Naive B cell (primary cell): ENCODE measurements at regions not wholly inside any gene's neighbourhood (a gene's known extent, or its start where the extent isn't known, plus 50 kb on each side); places are given as distances from the start of the nearest gene placed in this dataset.

Experiments
- ATAC-seq, 2 donors: fragments of 150-1000 bp; cut with Tn5 transposase; 2 replicates each; pipeline ENCODE4 v1.10.0; 2021; ENCODE audit warnings: low read depth in 2 of 2, mild to moderate bottlenecking in 2 of 2, moderate library complexity in 2 of 2
- DNase-seq: peaks from one replicate; pipeline ENCODE4 v3.0.0; 2022
- H3K27ac Mint-ChIP-seq, 6 donors: one replicate each; pipeline ENCODE4 v1.8.0; 2020 to 2022; ENCODE audit warnings: mild to moderate bottlenecking in 6 of 6, mixed read lengths in 6 of 6, moderate library complexity in 5 of 6, inconsistent platforms in 2 of 6
- H3K27me3 Mint-ChIP-seq, 3 donors: one replicate each; pipeline ENCODE4 v1.8.0; 2021 to 2022; ENCODE audit warnings: mixed read lengths in 3 of 3, mild to moderate bottlenecking in 1 of 3
- H3K36me3 Mint-ChIP-seq, 2 donors: one replicate each; pipeline ENCODE4 v1.8.0; 2020 to 2022; ENCODE audit warnings: mixed read lengths in 2 of 2, inconsistent platforms in 1 of 2, mild to moderate bottlenecking in 1 of 2
- H3K4me1 Mint-ChIP-seq, 3 donors: one replicate each; pipeline ENCODE4 v1.8.0; 2020 to 2022; ENCODE audit warnings: mixed read lengths in 3 of 3, inconsistent platforms in 1 of 3, mild to moderate bottlenecking in 1 of 3, moderate library complexity in 1 of 3
- H3K4me3 Mint-ChIP-seq, 8 donors: one replicate each; pipeline ENCODE4 v1.8.0; 2020 to 2022; ENCODE audit warnings: mild to moderate bottlenecking in 8 of 8, mixed read lengths in 8 of 8, moderate library complexity in 8 of 8, inconsistent platforms in 2 of 8
- H3K9me3 Mint-ChIP-seq, 7 donors: one replicate each; pipeline ENCODE4 v1.8.0; 2020 to 2022; ENCODE audit warnings: mixed read lengths in 7 of 7, mild to moderate bottlenecking in 5 of 7, inconsistent platforms in 2 of 7, moderate library complexity in 1 of 7

DNA sequence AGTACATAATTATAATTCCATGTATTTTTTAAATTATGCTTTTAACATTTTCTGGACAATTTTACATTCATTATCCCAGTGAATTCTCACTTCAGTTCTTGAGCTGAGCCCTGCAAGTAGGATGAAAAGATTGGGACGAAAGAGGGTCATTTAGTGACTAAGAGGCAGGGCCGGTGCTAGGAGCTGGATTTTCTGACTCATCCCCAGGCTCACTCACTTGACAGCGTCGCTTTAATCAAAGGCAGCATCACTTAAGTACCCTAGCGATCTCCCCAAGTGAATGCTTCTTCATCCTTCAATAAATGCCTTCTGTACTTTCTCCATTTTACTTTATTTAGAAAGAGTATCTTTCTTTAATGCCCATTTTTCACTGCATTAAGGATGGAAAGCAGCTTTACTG lies 263.6 kb downstream of the HS3ST1 start:
- DNase-seq = no peak
- Mint-ChIP-seq H3K36me3 (no peaks in the 10 kb centered on the region), H3K9me3 (peaks cover 0 to 4% (median 0%) of the 10 kb centered on the region in 7 donors), H3K4me1 (peaks cover 0 to 8% (median 6%) of the 10 kb centered on the region in 3 donors), H3K27me3 (no peaks in the 10 kb centered on the region), H3K4me3 (no peak overlapping the region), H3K27ac (no peak overlapping the region)
- no peak for ATAC-seq

DNA sequence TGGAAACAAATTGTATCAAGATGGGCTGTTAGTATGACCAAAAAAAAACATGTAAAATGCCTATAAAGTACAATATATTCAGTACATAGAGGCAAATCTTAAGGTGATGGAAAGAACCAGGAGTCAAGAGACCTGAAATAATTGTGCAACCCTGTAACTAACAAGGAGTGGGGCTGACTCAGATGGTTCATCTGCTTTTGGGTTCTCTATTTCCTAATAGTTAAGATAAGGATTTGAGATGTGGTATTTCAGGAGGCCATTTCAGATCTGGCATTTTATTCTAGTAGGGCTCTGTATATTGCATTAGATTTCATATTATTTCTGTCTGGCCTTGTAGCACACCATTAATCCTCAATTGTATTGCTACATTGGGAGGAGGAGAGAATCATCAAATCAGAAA lies 268.4 kb downstream of the HS3ST1 start:
- H3K27ac Mint-ChIP-seq = no peak overlapping the region
- no peak for DNase-seq
- H3K9me3 Mint-ChIP-seq = peaks cover 0 to 5% (median 0%) of the 10 kb centered on the region in 7 donors
- ATAC-seq = no peak
- peaks cover 2 to 14% (median 13%) of the 10 kb centered on the region in 3 donors for H3K4me1 Mint-ChIP-seq
- no peak overlapping the region for H3K4me3 Mint-ChIP-seq
- H3K27me3 Mint-ChIP-seq = peaks cover 0 to 9% (median 6%) of the 10 kb centered on the region in 3 donors
- no peaks in the 10 kb centered on the region for H3K36me3 Mint-ChIP-seq

DNA sequence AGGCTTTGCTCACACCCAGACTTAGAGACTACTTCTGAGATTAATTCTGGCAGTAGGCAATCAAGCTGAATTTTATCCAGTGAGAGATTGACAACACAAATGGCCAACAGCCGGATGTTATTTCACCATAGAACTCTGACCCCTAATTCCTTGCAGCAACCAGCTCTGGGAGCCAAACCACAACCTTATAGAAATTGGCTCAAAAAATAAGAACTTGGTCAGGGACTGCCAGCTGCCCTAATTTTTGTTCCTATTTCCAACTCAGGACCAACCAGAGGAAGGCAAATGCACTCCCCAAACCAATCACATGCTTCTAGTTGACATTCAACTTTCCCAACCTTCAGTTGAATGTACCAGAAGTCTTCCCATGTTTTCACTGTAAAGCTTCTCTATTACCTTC lies 269.7 kb downstream of the HS3ST1 start:
- Mint-ChIP-seq H3K4me1 (peaks cover 2 to 17% (median 13%) of the 10 kb centered on the region in 3 donors), H3K27ac (no peak overlapping the region), H3K36me3 (no peaks in the 10 kb centered on the region), H3K27me3 (peaks cover 0 to 9% (median 6%) of the 10 kb centered on the region in 3 donors), H3K4me3 (no peak overlapping the region), H3K9me3 (peaks cover 0 to 4% (median 0%) of the 10 kb centered on the region in 7 donors)
- ATAC-seq (no peak), DNase-seq (no peak)

DNA sequence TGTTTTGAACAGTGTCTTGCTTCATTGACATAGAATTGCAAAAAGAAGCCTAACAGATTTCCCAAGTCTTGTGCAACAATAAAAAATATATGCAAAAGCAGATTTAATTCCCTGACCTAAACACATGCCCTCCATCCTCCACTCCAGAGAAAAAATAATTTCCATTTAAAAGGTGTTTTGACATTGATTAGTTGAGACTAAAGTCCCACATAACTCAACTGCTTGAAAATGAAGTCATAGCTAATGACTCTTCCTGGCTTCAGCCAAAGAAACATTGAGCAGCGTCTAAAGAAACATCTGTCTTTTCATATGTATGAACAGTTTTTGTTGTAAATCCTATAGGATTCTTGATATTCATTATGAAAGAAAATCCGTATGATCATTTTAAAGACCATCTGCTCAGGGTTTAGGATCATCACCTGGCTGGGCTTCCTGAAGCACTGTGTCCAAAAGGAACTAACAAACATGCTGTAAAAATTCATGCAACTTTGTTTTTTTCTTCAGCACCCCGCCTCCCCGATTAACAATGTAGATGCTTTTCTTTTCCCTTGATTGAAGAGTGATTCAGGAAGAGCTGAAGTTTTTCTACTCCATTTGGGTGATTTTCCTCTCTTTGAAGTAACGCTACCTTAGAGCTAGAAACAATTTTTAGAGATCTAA lies 273.4 kb downstream of the HS3ST1 start:
- Mint-ChIP-seq H3K27ac (no peak overlapping the region), H3K36me3 (no peaks in the 10 kb centered on the region)

DNA sequence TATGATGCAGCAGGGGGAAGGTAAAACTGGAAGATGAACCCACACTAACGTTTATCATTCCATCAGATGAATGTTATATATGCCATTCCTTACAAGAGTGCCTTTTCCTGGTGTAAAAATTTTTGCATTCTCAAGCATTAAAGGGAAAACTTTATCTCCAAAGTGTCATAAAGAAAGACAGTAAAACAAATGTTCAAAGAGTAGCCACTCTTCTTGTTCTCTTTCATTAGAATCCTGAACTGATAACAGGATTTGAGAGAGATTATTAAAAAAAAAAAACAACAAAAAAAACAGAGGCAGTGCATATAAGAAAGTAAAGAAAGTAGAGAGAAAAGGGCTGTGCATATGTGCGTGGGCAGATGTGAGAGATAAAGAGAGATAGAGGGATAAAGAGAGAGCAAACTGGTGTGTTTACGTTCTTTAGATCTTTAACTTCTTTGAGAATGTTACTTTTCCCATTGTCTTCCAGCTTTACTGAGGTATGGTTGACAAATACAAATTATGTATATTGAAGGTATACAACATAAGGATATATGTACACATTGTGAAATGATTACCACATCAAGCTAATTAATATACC lies 275.4 kb downstream of the HS3ST1 start:
- no peak for DNase-seq
- Mint-ChIP-seq H3K4me1 (peaks cover 22 to 38% (median 36%) of the 10 kb centered on the region in 3 donors), H3K9me3 (no peaks in the 10 kb centered on the region), H3K36me3 (no peaks in the 10 kb centered on the region), H3K27ac (no peak overlapping the region), H3K27me3 (peaks cover 0 to 9% (median 6%) of the 10 kb centered on the region in 3 donors), H3K4me3 (no peak overlapping the region)
- no peak for ATAC-seq

More for the DNA sequence above, 273.4 kb downstream of the HS3ST1 start:
- Mint-ChIP-seq H3K4me3 (no peak overlapping the region), H3K9me3 (peaks cover 0 to 1% (median 0%) of the 10 kb centered on the region in 7 donors), H3K27me3 (peaks cover 0 to 9% (median 6%) of the 10 kb centered on the region in 3 donors), H3K4me1 (peaks cover 12 to 26% (median 22%) of the 10 kb centered on the region in 3 donors)
- no peak for ATAC-seq
- no peak for DNase-seq

DNA sequence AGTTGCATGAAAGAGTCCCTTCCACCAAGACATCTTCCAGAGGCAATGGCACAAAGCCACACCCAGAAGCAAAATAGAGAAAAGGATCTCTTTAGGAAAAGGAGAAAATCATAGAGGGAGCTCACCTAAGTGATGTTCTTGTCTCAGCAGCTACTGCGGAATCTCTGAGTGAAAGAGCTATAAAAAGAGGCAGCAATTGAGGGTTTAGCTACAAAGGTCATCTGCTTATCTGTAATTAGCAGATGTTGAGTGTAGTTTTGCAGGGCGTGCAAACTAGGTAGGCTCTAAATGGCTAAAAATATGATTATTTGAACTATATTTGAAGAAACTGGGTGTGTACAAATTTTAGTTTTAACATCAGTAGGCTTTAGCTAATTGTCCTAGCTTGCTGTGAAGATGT lies 276.0 kb downstream of the HS3ST1 start:
- no peaks in the 10 kb centered on the region for H3K9me3 Mint-ChIP-seq
- peak overlapping the region in 1 of 6 donors; percentile 22 for H3K27ac Mint-ChIP-seq
- no peak overlapping the region for H3K4me3 Mint-ChIP-seq
- ATAC-seq = no peak
- H3K4me1 Mint-ChIP-seq = peaks cover 22 to 38% (median 36%) of the 10 kb centered on the region in 3 donors
- no peak for DNase-seq
- peaks cover 0 to 9% (median 6%) of the 10 kb centered on the region in 3 donors for H3K27me3 Mint-ChIP-seq
- no peaks in the 10 kb centered on the region for H3K36me3 Mint-ChIP-seq

DNA sequence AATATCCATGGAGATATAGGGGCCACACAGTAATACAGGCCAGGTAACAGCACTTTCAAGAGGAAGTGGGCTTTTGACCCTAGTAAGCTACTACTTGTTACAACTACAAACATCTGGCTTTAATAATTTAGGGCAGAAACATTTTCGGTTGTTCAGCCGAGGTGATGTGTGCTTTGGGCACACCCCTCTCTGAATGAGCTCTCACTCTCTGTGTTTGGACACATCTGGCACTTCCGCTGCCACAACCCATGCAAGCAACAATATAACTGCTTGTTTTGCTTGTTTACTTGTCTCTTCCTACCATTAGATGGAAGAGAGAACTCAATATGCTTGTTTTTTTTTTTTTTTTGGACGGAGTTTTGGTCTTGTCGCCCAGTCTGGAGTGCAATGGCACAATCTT lies 277.2 kb downstream of the HS3ST1 start:
- ATAC-seq (no peak), DNase-seq (no peak)
- Mint-ChIP-seq H3K4me1 (peaks cover 22 to 38% (median 36%) of the 10 kb centered on the region in 3 donors), H3K9me3 (peaks cover 0 to 1% (median 0%) of the 10 kb centered on the region in 7 donors), H3K4me3 (no peak overlapping the region), H3K36me3 (no peaks in the 10 kb centered on the region), H3K27me3 (peaks cover 0 to 9% (median 6%) of the 10 kb centered on the region in 3 donors), H3K27ac (peak overlapping the region in 2 of 6 donors; percentile 27 to 65)

DNA sequence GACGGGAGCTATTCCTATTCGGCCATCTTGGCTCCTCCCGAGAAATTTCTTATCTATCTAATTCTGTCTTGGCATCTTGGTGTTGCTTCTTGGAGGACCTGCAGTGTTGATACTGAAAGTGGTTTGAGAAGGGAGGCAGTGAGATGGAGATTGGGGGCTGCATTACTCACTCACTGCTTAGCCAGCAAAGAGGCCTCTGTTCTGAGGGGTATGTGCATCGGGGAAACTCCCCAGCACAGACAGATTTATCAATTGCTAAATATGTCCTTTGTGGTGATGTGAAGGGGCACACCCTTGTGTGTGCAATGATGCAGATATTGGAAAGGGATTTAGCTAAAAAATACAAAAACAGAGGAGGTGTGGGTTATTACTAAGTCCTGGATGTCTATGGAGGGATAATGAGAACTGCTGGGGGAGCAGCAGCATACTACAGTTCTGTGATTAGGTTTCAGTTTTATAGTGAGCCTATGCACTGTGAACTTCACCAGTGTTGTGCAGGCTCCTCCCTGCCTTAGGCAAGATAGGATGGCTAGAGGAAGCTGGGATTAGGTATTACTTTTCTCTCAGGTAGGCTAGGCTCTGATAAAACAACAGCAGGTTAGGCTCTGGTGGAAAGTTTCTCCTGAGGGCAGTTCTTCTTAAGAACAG lies 279.0 kb downstream of the HS3ST1 start:
- no peaks in the 10 kb centered on the region for H3K36me3 Mint-ChIP-seq
- H3K9me3 Mint-ChIP-seq = peaks cover 0 to 1% (median 0%) of the 10 kb centered on the region in 7 donors
- DNase-seq (no peak), ATAC-seq (peak; percentile 65 to 69)
- H3K27ac Mint-ChIP-seq = peak overlapping the region; percentile 6 to 60 (median 39)
- H3K4me1 Mint-ChIP-seq = peaks cover 17 to 34% (median 26%) of the 10 kb centered on the region in 3 donors
- H3K27me3 Mint-ChIP-seq = no peaks in the 10 kb centered on the region
- H3K4me3 Mint-ChIP-seq = peak overlapping the region in 7 of 8 donors; percentile 2 to 87 (median 65)

DNA sequence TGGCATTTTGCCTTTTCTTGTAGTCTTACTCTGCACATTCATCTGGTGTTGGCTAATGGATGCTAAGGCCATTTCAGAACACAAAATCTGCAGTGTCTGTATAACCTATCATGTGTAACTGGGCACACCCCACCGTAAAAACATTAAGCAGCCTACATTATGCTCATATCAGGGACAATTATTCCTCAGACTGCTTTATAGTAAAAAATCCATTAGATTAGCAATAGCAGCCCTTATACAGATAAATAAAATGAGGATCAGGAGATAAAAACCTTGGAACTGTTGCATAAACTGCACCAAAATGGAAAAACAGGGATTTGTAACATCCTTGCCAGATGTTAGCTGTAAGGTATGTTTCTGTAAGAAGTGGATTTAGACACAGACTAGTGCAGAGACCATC lies 288.8 kb downstream of the HS3ST1 start:
- H3K4me3 Mint-ChIP-seq = peak overlapping the region in 5 of 8 donors; percentile 7 to 80 (median 71)
- peaks cover 5 to 13% (median 8%) of the 10 kb centered on the region in 7 donors for H3K9me3 Mint-ChIP-seq
- peaks cover 0 to 4% of the 10 kb centered on the region in 2 donors for H3K36me3 Mint-ChIP-seq
- ATAC-seq (peak in 1 of 2 donors; percentile 15), DNase-seq (no peak)
- no peaks in the 10 kb centered on the region for H3K27me3 Mint-ChIP-seq
- H3K27ac Mint-ChIP-seq = peak overlapping the region; percentile 89 to 97 (median 94)
- peaks cover 47 to 68% (median 61%) of the 10 kb centered on the region in 3 donors for H3K4me1 Mint-ChIP-seq

DNA sequence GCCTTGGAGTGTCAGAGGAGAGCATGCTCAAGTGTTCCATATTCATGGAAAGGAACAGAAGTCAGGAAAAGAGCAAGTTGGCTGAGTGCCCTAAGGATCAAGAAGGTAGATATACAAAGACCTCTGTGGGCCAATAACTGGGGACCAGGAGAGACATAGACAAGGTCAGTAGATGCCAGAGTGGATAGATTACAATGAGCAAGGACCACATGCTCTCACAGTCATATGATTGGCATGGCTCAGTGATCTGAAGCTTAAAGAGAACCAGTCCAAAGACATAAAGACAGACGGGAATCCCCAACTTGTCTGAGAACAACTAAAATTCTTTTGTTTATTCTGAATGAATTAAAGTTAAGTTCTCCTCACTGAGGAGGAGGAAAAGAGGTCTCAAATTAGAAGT lies 289.7 kb downstream of the HS3ST1 start:
- peak; percentile 98 for ATAC-seq
- peak; percentile 47 for DNase-seq

DNA sequence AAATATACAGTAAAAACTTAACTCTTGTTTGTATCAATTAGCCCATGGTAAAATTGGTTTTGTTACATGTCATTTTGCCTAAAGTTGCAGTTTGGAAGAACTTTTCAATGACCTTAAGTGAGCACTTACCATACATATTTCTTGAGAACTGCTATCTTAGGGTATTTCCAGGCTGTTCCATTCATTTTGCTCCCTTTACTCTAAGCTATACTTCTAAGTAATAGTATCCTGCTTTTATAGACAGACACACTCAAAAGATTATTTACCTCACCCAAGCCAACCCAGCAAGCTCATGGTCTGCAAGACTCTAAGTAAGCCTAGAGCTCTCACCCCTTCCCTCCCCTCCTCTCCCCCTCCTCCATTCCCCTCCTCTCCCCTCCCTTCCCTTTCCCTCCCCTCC lies 294.0 kb downstream of the HS3ST1 start:
- DNase-seq = no peak
- peak overlapping the region in 3 of 6 donors; percentile 34 to 74 (median 70) for H3K27ac Mint-ChIP-seq
- no peaks in the 10 kb centered on the region for H3K27me3 Mint-ChIP-seq
- H3K9me3 Mint-ChIP-seq = peaks cover 5 to 11% (median 9%) of the 10 kb centered on the region in 7 donors
- H3K4me1 Mint-ChIP-seq = peaks cover 49 to 67% (median 56%) of the 10 kb centered on the region in 3 donors
- peak overlapping the region in 1 of 8 donors; percentile 21 for H3K4me3 Mint-ChIP-seq
- peaks cover 0 to 4% of the 10 kb centered on the region in 2 donors for H3K36me3 Mint-ChIP-seq
- no peak for ATAC-seq

More for the DNA sequence above, 289.7 kb downstream of the HS3ST1 start:
- peaks cover 52 to 77% (median 65%) of the 10 kb centered on the region in 3 donors for H3K4me1 Mint-ChIP-seq
- H3K9me3 Mint-ChIP-seq = peaks cover 5 to 13% (median 8%) of the 10 kb centered on the region in 7 donors
- peaks cover 0 to 4% of the 10 kb centered on the region in 2 donors for H3K36me3 Mint-ChIP-seq
- peak overlapping the region; percentile 21 to 97 (median 93) for H3K27ac Mint-ChIP-seq
- H3K27me3 Mint-ChIP-seq = no peaks in the 10 kb centered on the region
- peak overlapping the region in 6 of 8 donors; percentile 15 to 88 (median 54) for H3K4me3 Mint-ChIP-seq

DNA sequence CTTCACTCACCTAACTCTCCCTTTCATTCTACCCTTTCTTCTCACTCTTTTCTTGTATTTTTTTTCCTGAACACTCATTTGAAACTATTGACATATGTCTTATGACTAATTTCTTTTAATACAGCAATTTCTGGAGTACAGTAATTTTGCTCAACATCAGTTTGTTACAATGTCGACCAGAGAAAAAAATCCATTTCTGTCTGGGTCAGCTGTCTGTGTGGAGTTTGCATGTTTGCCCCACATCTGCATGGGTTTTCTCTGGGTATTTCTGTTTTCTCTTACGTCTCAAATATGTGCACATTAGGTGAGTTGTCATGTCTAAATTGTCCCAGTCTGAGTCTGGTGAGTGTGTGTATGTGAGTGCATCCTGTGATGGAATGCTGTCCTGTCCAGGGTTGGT lies 294.8 kb downstream of the HS3ST1 start:
- ATAC-seq (no peak), DNase-seq (no peak)
- peaks cover 3 to 9% (median 5%) of the 10 kb centered on the region in 7 donors for H3K9me3 Mint-ChIP-seq
- peaks cover 0 to 3% of the 10 kb centered on the region in 2 donors for H3K36me3 Mint-ChIP-seq
- peak overlapping the region in 4 of 6 donors; percentile 0 to 89 (median 72) for H3K27ac Mint-ChIP-seq
- H3K27me3 Mint-ChIP-seq = no peaks in the 10 kb centered on the region
- peaks cover 42 to 58% (median 47%) of the 10 kb centered on the region in 3 donors for H3K4me1 Mint-ChIP-seq
- peak overlapping the region in 5 of 8 donors; percentile 0 to 74 (median 6) for H3K4me3 Mint-ChIP-seq

DNA sequence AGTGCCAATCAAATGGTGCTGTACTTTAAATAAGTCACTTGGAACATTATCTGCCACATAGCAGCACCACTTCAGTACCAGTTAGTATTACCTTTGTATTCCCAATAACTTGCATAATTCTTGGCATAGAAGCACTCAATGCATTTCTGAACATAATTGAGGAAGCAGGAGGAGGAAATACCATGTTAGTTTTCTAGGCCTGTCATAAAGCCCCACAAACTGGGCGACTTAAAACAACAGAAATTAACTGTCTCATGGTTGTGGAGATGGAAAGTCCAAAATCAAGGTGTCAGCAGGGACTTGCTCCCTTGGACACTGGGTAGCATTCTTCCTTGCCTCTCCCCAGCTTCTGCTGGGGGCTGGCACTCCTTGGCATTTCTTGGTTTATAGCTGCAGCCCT lies 296.2 kb downstream of the HS3ST1 start:
- Mint-ChIP-seq H3K4me1 (peaks cover 31 to 44% (median 39%) of the 10 kb centered on the region in 3 donors), H3K4me3 (no peak overlapping the region), H3K36me3 (no peaks in the 10 kb centered on the region), H3K9me3 (peaks cover 0 to 6% (median 0%) of the 10 kb centered on the region in 7 donors), H3K27ac (peak overlapping the region in 3 of 6 donors; percentile 10 to 73 (median 59)), H3K27me3 (no peaks in the 10 kb centered on the region)
- ATAC-seq (no peak), DNase-seq (no peak)
